K562 (cell line): ENCODE measurements at regions not wholly inside any gene's neighbourhood (a gene's known extent, or its start where the extent isn't known, plus 50 kb on each side); places are given as distances from the start of the nearest gene placed in this dataset.

Experiments
- ATAC-seq: fragments of 200-7000 bp; cut with Tn5 transposase; 3 replicates; pipeline ENCODE4 v1.9.1; 2020; ENCODE audit warnings: moderate library complexity
- BruUV-seq: library from RNA; stranded (reverse); fragments of 400-500 nt; replicated peaks from 2 replicates; lab custom pipeline; 2021; lab: Mats Ljungman, UMichigan
- CTCF ChIA-PET: fragments of 300-600 bp; formaldehyde crosslinking; extraction: SDS; loops from one replicate; lab custom pipeline; 2021; ENCODE audit warnings: low intra/inter-chr PET ratio; lab: Yijun Ruan, JAX
- POLR2A ChIA-PET: fragments of 300-600, 350-650 bp; sonication (Branson Sonifier 250); formaldehyde crosslinking; extraction: SDS; loops from one replicate; lab custom pipeline; 2021; ENCODE audit warnings: antibody characterized with exemption, inconsistent platforms; lab: Yijun Ruan, JAX
- DNase-seq, 4 experiments: peaks; one replicate each; pipeline versions ENCODE4 v3.0.0 to v3.0.0-alpha.2; 2011 to 2018; ENCODE audit warnings: low spot score in 3 of 4, mixed read lengths in 3 of 4; ENCODE audit errors: extremely low read depth in 1 of 4
- FAIRE-seq: peaks from 2 replicates; lab custom pipeline; 2011; peaks lifted over from hg19 to GRCh38; lab: Jason Lieb, UNC
- H2AFZ ChIP-seq: 2 replicates; pipeline ENCODE4 v1.6.0; 2011; ENCODE audit warnings: low read depth, low read length, control low read depth, inconsistent platforms
- H3K27ac ChIP-seq: fragments of 200-600 bp; 3 replicates; pipeline ENCODE4 v1.8.0; 2011; ENCODE audit warnings: low read depth, mild to moderate bottlenecking, control low read depth, inconsistent platforms, low read length, moderate library complexity, mixed read lengths; ENCODE audit errors: extremely low read depth
- H3K27me3 ChIP-seq, 2 experiments: fragments of 300-600 bp in 1 of 2; 2 replicates in 1 of 2; 3 replicates in 1 of 2; pipeline versions ENCODE4 v1.6.0 to v1.8.0; 2011; ENCODE audit warnings: inconsistent platforms in 2 of 2, low read length in 2 of 2, mild to moderate bottlenecking in 1 of 2, mixed read lengths in 1 of 2, moderate library complexity in 1 of 2; ENCODE audit not compliant: control insufficient read depth in 2 of 2, insufficient read depth in 2 of 2
- H3K36me3 ChIP-seq: fragments of 300-600 bp; 3 replicates; pipeline ENCODE4 v1.8.0; 2011; ENCODE audit warnings: mild to moderate bottlenecking, low read length, inconsistent platforms; ENCODE audit not compliant: control insufficient read depth, insufficient read depth
- H3K4me1 ChIP-seq, 2 experiments: fragments of 200-600 bp in 1 of 2; replicated peaks in 1 of 2; 2 replicates in 1 of 2; 3 replicates in 1 of 2; pipeline versions ENCODE4 v1.5.1 to v1.8.0; 2011; ENCODE audit warnings: inconsistent platforms in 2 of 2, low read length in 2 of 2, mild to moderate bottlenecking in 1 of 2, mixed read lengths in 1 of 2, moderate library complexity in 1 of 2; ENCODE audit not compliant: control insufficient read depth in 2 of 2, insufficient read depth in 2 of 2
- H3K4me2 ChIP-seq: 2 replicates; pipeline ENCODE4 v1.6.1; 2011; ENCODE audit warnings: low read length, control low read depth, inconsistent platforms, mixed read lengths; ENCODE audit not compliant: insufficient read depth
- H3K4me3 ChIP-seq: fragments of 200-600 bp; sonication (generic), shearing (Covaris generic); 2 replicates; pipeline ENCODE4 v1.5.1; 2016; ENCODE audit warnings: control low read depth, inconsistent platforms
- H3K79me2 ChIP-seq: fragments of 200-600 bp; 3 replicates; pipeline ENCODE4 v1.8.0; 2011; ENCODE audit warnings: low read length, inconsistent platforms; ENCODE audit not compliant: control insufficient read depth, insufficient read depth
- H3K9ac ChIP-seq, 2 experiments: 2 replicates each; pipeline versions ENCODE4 v1.6.0 to v1.6.1; 2011; ENCODE audit warnings: low read depth in 2 of 2, low read length in 2 of 2, control low read depth in 1 of 2, inconsistent platforms in 1 of 2, mild to moderate bottlenecking in 1 of 2, mixed read lengths in 1 of 2; ENCODE audit not compliant: insufficient read depth in 1 of 2
- H3K9me1 ChIP-seq: one replicate; pipeline ENCODE4 v1.6.0; 2011; ENCODE audit warnings: inconsistent platforms, mild to moderate bottlenecking, low read length, moderate library complexity; ENCODE audit not compliant: control insufficient read depth, insufficient read depth
- H3K9me3 ChIP-seq: replicated peaks from 2 replicates; pipeline ENCODE4 v1.5.1; 2011; ENCODE audit warnings: low read depth, low read length, inconsistent platforms; ENCODE audit not compliant: control insufficient read depth, insufficient read depth
- H4K20me1 ChIP-seq: replicated peaks from 2 replicates; pipeline ENCODE4 v1.6.1; 2011; ENCODE audit warnings: low read length, inconsistent platforms, mixed read lengths; ENCODE audit not compliant: control insufficient read depth, insufficient read depth
- ARHGAP35 ChIP-seq: fragments of 450-650 bp; IDR thresholded peaks from 2 replicates; pipeline ENCODE4 v1.6.1; 2018; ENCODE audit not compliant: partially characterized antibody
- CLOCK ChIP-seq: fragments of 250-450 bp; sonication (Bioruptor Pico); IDR thresholded peaks from 2 replicates; pipeline ENCODE4 v1.4.0; 2020; ENCODE audit warnings: mild to moderate bottlenecking, moderate library complexity, borderline replicate concordance
- DMBX1 ChIP-seq: fragments of 250-450 bp; sonication (Bioruptor Pico); IDR thresholded peaks from 2 replicates; pipeline ENCODE4 v1.8.0; 2022; ENCODE audit warnings: inconsistent platforms, mild to moderate bottlenecking, moderate library complexity, borderline replicate concordance
- HBP1 ChIP-seq: fragments of 450-650 bp; formaldehyde crosslinking; IDR thresholded peaks from 2 replicates; pipeline ENCODE4 v1.4.0; 2022; ENCODE audit warnings: missing genetic modification characterization
- KLF13 ChIP-seq: fragments of 450-650 bp; IDR thresholded peaks from 2 replicates; pipeline ENCODE4 v1.6.1; 2016; ENCODE audit warnings: missing genetic modification characterization, low read depth, mild to moderate bottlenecking, missing compliant biosample characterization, moderate library complexity, borderline replicate concordance
- NRF1 ChIP-seq, 2 experiments: fragments of 450-650 bp; IDR thresholded peaks in 1 of 2; conservative IDR thresholded peaks in 1 of 2; 2 replicates each; pipeline ENCODE4 v1.6.1; 2014; ENCODE audit warnings: mild to moderate bottlenecking in 2 of 2
- SIN3A ChIP-seq, 2 experiments: fragments of 150-350 bp in 1 of 2; IDR thresholded peaks; 2 replicates each; pipeline ENCODE4 v1.6.1; 2011 to 2016; ENCODE audit warnings: borderline replicate concordance in 2 of 2, low read depth in 2 of 2, low read length in 2 of 2, mild to moderate bottlenecking in 2 of 2, moderate library complexity in 2 of 2; ENCODE audit not compliant: control insufficient read depth in 1 of 2
- SNAPC5 ChIP-seq: fragments of 250-450 bp; sonication (Bioruptor Pico); IDR thresholded peaks from 2 replicates; pipeline ENCODE4 v1.8.0; 2021; ENCODE audit warnings: moderate library complexity, mild to moderate bottlenecking, inconsistent platforms
- U2AF1 ChIP-seq: fragments of 200-400 bp; formaldehyde crosslinking; optimal IDR thresholded peaks from 2 replicates; pipeline ENCODE3; 2017; ENCODE audit warnings: mild to moderate bottlenecking, low read depth, low read length, moderate library complexity
- ZBTB26 ChIP-seq: fragments of 450-650 bp; formaldehyde crosslinking; IDR thresholded peaks from 2 replicates; pipeline ENCODE4 v1.4.0; 2022; ENCODE audit warnings: missing genetic modification characterization
- ZNF592 ChIP-seq: fragments of 450-650 bp; IDR thresholded peaks from 2 replicates; pipeline ENCODE4 v1.6.1; 2017; ENCODE audit warnings: antibody characterized with exemption, mild to moderate bottlenecking
- ZNF668 ChIP-seq: fragments of 250-450 bp; sonication (Bioruptor Pico); IDR thresholded peaks from 2 replicates; pipeline ENCODE4 v1.8.0; 2022; ENCODE audit warnings: mild to moderate bottlenecking, inconsistent platforms
- ZNF764 ChIP-seq: fragments of 250-450 bp; sonication (Bioruptor Pico); IDR thresholded peaks from 2 replicates; pipeline ENCODE4 v1.4.0; 2020; ENCODE audit warnings: low read depth, mild to moderate bottlenecking, moderate library complexity
- WGBS: fragments of 100-300 bp; shearing (Covaris generic); methylation state at CpG from one replicate; pipeline ENCODE4 v1.1.6; 2016; ENCODE audit warnings: low coverage, mixed read lengths; ENCODE audit not compliant: insufficient coverage; ENCODE audit errors: missing lambda C conversion rate; 5-methylcytosine and 5-hydroxymethylcytosine counted together
- in situ Hi-C: fragments of 300-500 bp; cut with MboI; formaldehyde crosslinking; loops from 4 replicates; pipeline ENCODE4 v1.15.0; 2018; ENCODE audit warnings: inconsistent platforms, mixed read lengths
- intact Hi-C: fragments of 100-400 bp; cut with micrococcal nuclease; formaldehyde crosslinking; loops from 2 replicates; pipeline ENCODE4 v1.14.2; 2022

GRCh38 chr10:121294630-121295029 lies 303.6 kb downstream of the FGFR2 start:
- intact Hi-C loops: no loop called here
- POLR2A ChIA-PET: no interaction called here
- CTCF ChIA-PET: no interaction called here
- TF ChIP-seq ZNF592: no peak
- TF ChIP-seq SIN3A (IDR thresholded peaks at IDR 0.05; ENCODE audit: borderline replicate concordance in 2 of 2, control insufficient read depth in 1 of 2, low read depth in 2 of 2, low read length in 2 of 2): no peak
- TF ChIP-seq KLF13 (tag): no peak
- TF ChIP-seq CLOCK: no peak
- no peak for TF ChIP-seq ZNF764 (CRISPR knock-in tag)
- TF ChIP-seq HBP1: no peak
- TF ChIP-seq ARHGAP35: no peak
- TF ChIP-seq DMBX1 (CRISPR knock-in tag): no peak
- no peak for TF ChIP-seq ZBTB26 (CRISPR knock-in tag)
- TF ChIP-seq U2AF1: no peak
- no peak for TF ChIP-seq NRF1 (conservative IDR thresholded peaks at IDR 0.05 in 1 of 2, IDR thresholded peaks at IDR 0.05 in 1 of 2)
- no peak for TF ChIP-seq ZNF668 (CRISPR knock-in tag)
- no peak for TF ChIP-seq SNAPC5 (CRISPR knock-in tag)

More at GRCh38 chr10:121294630-121295029, 303.6 kb downstream of the FGFR2 start:
- no peaks in the 10 kb centered on the region for H3K4me1 ChIP-seq
- H3K27me3 ChIP-seq: peaks cover 0 to 5% of the 10 kb centered on the region in 2 experiments; a peak in 2 of 5 replicates
- H4K20me1 ChIP-seq: no peaks in the 10 kb centered on the region
- no peak overlapping the region for H3K4me2 ChIP-seq
- no peaks in the 10 kb centered on the region for H3K36me3 ChIP-seq
- H3K79me2 ChIP-seq: no peaks in the 10 kb centered on the region
- ATAC-seq (no peak), FAIRE-seq (no peak), DNase-seq (no peak)
- BruUV-seq: no TSS peak
- H3K27ac ChIP-seq: no peak overlapping the region
- H3K9ac ChIP-seq: no peak overlapping the region
- in situ Hi-C loops: no loop called here
- no CpG with 5 or more reads among the region's 3 CpGs for WGBS
- H2AFZ ChIP-seq: no peak overlapping the region
- H3K9me1 ChIP-seq: no peaks in the 10 kb centered on the region
- H3K9me3 ChIP-seq: no peaks in the 10 kb centered on the region
- no peak overlapping the region for H3K4me3 ChIP-seq
